HG03558 (cell line): ENCODE measurements at regions not wholly inside any gene's neighbourhood (a gene's known extent, or its start where the extent isn't known, plus 50 kb on each side); places are given as distances from the start of the nearest gene placed in this dataset.
"Not testable (repeated sequence)": the region's sequence is repeated elsewhere in the genome, so short reads cannot be mapped to it uniquely, and the experiment has no call there.

Experiments
- ATAC-seq: cut with Tn5 transposase; IDR thresholded peaks from one replicate; pipeline ENCODE4 v1.9.1; 2021; ENCODE audit warnings: moderate number of reproducible peaks; ENCODE audit not compliant: unreplicated experiment; ENCODE audit errors: extremely low read depth

- ATAC-seq = no peak
Measured at GRCh38 chr10:52986125-52986524, 213.5 kb upstream of the MBL2 start.

DNA sequence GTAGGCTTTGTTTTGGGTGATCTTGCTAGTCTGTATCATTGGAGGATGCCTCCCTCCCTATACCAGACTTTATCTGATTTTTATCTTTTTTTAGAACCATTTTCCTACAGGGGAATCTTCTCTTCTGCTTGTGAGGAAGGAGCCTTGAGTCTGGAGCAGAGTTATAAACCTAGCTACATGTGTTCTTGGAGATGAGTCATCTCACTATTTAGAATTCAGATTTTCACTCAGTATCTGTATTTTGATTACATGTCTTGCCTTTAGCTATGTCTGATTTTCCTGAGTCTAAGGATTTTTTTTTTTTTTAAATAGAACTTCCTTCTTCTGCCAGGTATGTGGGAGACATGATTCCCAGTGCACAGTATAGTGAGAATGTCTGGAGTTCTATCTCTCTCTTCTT is 211.6 kb upstream of the MBL2 start:
- no peak for ATAC-seq

DNA sequence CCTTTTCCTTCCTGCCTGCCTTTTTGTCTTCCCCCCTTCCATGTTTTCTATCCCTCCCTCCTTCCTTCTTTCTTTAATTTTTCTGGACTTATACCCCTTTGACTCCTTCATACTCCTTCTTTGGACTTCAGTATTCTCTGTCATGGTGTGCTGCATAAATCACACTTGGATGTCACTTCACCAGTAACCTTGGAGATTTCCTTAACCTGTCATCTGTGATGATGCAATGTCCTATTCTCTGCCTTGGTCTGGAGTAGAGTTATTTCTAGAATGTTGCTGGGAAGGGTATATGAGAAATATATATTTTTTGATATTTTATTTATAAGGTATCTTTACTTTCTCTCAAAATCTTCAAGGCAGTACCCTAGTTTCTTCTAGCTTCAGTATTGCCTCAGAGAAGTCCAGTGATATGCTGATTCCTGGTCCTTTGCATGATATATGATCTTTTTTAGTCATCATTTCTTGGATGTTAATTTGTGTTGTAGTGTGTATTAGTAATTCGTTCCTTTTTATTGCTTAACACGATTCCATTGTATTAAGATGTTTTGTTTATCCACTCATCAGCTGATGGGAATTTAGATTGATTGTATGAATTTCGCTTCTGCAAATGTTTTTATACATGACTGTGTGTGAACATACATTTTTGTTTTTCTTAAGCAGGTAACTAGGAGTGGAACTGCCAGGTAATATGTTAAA is 206.9 kb upstream of the MBL2 start:
- no peak for ATAC-seq

GRCh38 chr10:52977581-52977980 is 205.0 kb upstream of the MBL2 start:
- ATAC-seq = no peak

GRCh38 chr10:52967806-52968795 is 195.5 kb upstream of the MBL2 start:
- no peak for ATAC-seq

DNA sequence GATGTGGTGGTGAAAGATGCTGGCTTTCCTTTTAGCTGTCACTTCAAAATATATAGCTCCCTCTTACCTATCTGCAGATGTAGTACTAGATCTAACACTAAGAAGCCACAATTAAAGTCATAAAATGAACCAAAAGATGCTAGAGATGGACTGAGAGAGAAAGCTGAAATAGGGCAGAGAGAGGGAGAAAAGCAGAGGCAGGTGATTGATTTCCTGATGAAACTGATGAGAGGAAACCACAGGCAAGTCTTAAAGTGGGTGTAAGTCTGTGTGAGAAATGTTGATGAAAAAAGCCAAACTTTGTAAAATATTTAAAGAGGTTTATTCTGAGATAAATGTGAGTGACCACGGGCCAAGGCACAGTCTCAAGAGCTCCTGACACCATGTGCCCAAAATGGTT is 194.3 kb upstream of the MBL2 start:
- ATAC-seq = no peak

DNA sequence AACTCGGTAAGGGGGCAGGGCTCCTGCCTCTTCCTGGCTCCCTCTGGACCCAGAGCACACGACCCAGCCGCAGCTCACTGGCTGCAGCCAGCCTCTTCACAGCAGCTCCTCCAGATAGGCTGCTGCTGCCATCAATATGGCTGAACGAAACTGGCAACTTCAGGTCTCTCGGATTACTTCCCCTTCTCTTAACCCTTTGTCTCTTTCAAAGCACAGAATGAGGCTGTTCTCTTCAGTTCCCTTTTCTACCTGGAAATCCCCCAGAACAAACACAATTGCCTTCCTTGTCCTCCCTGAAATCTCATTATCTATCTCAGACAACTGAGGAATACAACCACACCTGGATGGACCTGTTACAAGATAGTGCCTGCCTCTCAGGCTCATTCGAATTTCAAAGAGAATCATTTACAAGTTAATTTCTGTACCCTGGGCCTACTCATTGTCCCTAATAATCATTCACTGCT is 193.4 kb upstream of the MBL2 start:
- ATAC-seq = peak; percentile 99

- no peak for ATAC-seq
Measured at GRCh38 chr10:52965509-52965908, 192.9 kb upstream of the MBL2 start.

DNA sequence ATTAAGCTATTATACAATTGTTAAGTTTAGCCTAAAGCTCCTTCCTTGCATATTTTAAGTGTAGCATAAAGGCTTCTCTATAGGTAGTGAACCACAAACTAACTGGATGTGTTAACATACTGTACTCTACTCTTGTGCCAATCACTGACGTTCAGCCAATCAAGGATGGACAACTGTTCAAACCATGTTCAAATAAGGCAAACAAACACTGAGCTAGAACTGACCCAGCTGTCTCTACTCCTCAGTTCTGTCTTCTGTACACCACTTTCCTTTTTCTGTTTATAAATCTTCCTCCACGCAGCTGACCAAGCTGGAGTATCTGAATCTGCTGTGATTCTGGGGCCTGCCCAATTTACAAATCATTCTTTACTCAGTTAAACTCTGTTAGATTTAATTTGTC is 188.7 kb upstream of the MBL2 start:
- ATAC-seq = no peak

DNA sequence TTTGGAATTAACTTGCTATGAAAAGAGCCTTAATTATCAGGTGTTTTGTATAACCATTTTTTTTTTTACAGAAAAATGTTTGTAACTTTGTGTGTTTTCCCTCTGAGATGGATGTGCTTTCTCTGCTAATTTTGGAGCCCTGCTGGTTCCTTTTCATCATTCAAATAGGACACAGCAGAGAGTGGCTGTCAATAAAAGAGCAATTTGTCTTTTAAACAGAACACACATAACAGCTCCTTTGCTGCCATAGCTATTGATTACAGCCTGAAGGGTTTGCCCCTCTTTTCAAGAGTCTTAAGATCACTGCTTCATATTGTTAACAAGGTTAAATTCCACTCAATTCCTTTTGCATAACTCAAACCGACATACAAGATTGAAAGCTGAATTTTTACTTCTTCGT is 187.2 kb upstream of the MBL2 start:
- no peak for ATAC-seq

- ATAC-seq = no peak
Measured at GRCh38 chr10:52956861-52957260, 184.3 kb upstream of the MBL2 start.

DNA sequence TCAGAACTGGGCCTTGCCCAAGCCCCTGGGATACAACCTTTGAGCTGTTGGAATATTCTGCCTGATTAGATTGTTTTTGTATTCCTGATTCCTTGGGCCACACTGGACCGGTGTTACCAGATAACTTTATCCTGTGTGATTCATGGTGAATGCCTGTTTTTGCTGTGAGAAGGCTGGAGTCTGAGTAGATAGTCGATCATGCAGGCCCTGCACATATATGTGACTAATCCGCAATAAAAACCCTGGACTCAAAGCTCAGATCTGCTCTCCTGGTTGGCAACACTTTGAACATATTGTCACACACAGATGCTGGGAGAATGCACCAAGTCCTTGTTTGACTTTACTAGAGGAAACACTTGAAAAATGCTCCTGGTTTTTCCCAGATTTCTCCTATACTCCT is 183.9 kb upstream of the MBL2 start:
- no peak for ATAC-seq

DNA sequence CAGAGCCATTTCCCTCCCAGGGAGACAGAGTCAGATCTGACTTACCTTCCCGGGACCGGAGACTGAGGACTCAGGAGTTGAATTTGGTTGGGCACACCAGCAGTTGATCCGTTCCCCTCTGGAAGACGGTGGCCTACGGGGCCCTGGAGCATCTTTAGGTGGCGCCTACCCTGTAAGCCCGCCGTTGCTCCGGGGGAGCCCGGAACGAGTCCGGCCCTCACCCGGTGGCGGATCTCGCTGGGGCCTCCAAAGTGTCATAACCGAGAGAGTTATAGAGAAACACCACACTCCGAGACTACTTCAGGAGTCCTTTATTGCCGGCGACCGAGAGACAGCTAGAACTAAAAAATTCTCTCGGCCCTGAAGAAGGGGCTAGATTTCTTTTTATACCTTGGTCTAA is 182.8 kb upstream of the MBL2 start:
- ATAC-seq = no peak

DNA sequence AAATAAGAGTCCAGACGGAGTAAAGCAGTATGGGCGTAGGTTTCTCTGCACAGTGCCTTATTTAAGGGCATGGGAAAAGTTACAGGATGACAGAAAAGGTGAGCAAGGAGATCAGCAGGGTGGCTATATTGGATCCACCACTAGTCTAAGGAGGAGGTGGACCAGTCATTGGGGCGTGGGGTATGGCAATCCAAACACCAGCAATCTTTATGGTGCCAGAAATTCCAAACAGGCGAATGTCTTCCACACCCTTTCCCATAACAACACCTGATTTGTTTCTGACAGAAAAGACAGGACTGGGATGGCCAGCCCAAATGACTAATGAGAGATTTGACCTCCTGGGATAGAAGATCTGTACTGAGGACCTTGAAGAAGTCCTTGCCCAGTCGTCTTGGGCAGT is 181.8 kb upstream of the MBL2 start:
- no peak for ATAC-seq

- no peak for ATAC-seq
Measured at GRCh38 chr10:52952391-52953055, 179.9 kb upstream of the MBL2 start.

DNA sequence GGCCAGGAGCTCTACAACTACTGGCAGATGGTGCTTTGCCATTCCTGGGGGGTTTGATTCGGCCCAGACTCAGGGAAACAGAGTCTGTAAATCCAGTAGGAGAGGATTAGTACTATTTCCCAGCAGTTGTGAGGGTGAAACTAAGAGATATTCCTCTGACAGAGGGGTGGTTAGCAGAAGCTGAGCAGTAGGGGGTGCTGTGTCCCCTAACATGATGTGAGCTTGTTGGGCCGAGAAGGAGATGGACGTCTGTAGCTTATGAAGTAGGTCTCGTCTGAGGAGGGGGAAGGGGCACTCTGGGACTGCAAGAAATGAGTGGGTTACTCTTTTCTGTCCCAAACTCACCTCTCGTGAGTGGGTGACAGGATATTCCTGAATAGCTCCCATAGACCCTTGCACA is 179.2 kb upstream of the MBL2 start:
- peak; percentile 97 for ATAC-seq

DNA sequence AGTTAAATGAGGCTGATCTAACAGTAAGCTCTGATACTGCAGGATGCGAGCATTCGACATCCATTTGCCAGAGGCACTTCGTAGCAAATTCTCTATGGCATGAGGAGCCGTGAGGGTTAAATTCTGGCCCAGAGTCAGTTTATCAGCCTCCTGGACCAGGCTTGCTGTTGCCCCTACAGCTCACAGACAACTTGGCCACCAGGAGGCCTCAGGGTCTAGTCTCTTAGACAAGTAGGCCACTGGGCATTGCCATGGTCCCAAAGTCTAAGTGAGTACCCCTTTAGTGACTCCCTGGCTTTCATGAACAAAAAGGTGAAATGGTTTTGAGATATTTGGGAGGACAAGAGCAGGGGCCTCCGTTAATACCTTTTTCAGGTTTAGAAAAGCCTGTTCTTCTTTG is 178.0 kb upstream of the MBL2 start:
- no peak for ATAC-seq

DNA sequence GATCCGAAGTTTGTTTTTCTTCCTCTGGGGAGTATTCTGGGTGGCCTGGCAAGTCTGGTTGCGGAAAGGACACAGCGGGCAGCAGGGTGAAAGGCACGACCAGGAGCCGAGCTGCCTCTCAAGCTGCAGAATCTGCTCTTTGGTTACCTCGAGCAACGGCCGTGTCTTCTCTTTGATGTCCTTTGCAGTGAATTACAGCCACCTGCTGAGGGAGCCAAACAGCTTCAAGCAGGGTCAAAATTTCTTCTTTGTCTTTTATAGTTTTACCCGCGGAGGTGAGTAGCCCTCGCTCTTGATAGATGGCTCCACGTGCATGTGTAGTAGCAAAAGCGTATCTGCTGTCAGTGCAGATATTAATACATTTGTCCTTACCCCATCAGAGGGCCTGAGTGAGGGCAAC is 177.3 kb upstream of the MBL2 start:
- no peak for ATAC-seq

DNA sequence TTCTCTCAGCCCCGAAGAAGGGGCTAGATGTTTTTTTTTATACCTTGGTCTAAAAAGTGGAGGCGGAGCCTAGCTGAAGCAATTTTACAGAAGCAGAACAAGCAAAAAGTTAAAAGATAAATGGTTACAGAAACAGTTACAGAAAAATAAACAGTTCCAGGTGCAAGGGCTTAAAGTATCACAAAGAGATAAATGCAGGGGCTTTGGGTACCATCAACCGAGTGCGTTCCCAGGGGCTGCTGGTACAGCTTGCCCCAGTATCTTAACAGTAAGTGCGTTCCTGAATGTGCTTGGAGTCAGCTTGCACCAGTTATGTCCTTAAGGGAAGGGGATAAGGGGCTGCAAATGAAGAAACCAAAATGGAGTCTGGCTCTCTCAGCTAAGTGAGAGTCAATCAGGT is 173.9 kb upstream of the MBL2 start:
- ATAC-seq = no peak

DNA sequence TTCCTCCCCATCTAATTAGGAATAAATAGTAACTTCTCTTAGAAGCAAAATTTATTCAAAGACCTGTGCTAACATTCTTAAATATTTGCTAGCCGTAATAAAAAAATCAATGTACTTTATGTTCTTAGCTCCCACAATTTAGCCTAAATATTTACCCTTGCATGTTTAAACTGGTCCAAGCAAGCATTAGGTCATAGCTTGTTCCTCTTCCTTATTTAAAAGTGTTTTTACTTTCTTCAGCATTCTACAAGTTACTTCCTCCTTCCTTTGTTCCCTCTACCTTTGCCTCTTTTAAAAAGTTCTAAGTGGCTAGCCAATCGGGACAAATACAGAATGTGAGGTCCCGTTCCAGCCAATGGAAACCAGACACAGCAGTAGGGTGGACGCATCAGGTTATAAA is 172.9 kb upstream of the MBL2 start:
- not testable (repeated sequence) for ATAC-seq

DNA sequence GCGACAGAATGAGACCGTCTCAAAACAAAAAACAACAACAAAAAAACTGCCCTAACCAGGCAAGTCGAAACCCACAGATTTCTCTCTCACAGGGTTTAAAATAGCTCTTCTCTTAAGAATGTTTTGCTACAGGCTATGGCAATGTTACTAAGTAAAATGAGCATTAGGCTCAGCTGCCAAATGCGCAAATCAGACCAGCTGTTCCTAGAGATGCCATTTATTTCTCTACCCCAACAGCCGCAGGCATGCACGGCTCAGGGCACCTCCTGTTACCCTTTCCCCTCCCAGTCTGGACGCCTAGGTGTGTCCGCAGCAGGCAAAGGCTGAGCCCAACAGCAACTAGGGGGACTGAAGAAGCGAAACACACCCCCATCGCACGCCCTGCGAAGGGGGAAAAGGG is 168.3 kb upstream of the MBL2 start:
- ATAC-seq = no peak
